ENCODE measurements at regions not wholly inside any gene's neighbourhood (a gene's known extent, or its start where the extent isn't known, plus 50 kb on each side); places are given as distances from the start of the nearest gene placed in this dataset.

GRCh38 chr6:27720607-27721580, 191.3 kb downstream of the OR2B2 start:
- TF ChIP-seq, protein P1, sequence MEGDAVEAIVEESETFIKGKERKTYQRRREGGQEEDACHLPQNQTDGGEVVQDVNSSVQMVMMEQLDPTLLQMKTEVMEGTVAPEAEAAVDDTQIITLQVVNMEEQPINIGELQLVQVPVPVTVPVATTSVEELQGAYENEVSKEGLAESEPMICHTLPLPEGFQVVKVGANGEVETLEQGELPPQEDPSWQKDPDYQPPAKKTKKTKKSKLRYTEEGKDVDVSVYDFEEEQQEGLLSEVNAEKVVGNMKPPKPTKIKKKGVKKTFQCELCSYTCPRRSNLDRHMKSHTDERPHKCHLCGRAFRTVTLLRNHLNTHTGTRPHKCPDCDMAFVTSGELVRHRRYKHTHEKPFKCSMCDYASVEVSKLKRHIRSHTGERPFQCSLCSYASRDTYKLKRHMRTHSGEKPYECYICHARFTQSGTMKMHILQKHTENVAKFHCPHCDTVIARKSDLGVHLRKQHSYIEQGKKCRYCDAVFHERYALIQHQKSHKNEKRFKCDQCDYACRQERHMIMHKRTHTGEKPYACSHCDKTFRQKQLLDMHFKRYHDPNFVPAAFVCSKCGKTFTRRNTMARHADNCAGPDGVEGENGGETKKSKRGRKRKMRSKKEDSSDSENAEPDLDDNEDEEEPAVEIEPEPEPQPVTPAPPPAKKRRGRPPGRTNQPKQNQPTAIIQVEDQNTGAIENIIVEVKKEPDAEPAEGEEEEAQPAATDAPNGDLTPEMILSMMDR (IDR thresholded peaks at IDR 0.05; ENCODE audit: low read length) = no peak
- no peak for TF ChIP-seq EZH2 (optimal IDR thresholded peaks at IDR 0.05; ENCODE audit: low read depth, low read length)
